ENCODE measurements at regions not wholly inside any gene's neighbourhood (a gene's known extent, or its start where the extent isn't known, plus 50 kb on each side); places are given as distances from the start of the nearest gene placed in this dataset.

- no peak for TF ChIP-seq EZH2 (IDR thresholded peaks at IDR 0.05; ENCODE audit: insufficient read depth, poor library complexity, severe bottlenecking)
- no peak for TF ChIP-seq EZH2phosphoT487 (IDR thresholded peaks at IDR 0.05; ENCODE audit: insufficient read depth, low read depth)
Observed at GRCh38 chr12:107353312-107353711, 260.0 kb upstream of the CRY1 start.

Measured in GM23248 (cell line).